Amniotic epithelial cell (primary cell): ENCODE measurements at regions not wholly inside any gene's neighbourhood (a gene's known extent, or its start where the extent isn't known, plus 50 kb on each side); places are given as distances from the start of the nearest gene placed in this dataset.
A peak's percentile ranks its signal among the peaks of the same experiment; 100 is the strongest.

Experiments used
- DNase-seq: peaks from one replicate; pipeline ENCODE4 v3.0.0-alpha.2; 2010; ENCODE audit warnings: low read depth

GRCh38 chr3:21357241-21357640, 393.8 kb downstream of the ZNF385D start:
- DNase-seq: no peak

GRCh38 chr3:21356402-21356801, 394.6 kb downstream of the ZNF385D start:
- no peak for DNase-seq

DNA sequence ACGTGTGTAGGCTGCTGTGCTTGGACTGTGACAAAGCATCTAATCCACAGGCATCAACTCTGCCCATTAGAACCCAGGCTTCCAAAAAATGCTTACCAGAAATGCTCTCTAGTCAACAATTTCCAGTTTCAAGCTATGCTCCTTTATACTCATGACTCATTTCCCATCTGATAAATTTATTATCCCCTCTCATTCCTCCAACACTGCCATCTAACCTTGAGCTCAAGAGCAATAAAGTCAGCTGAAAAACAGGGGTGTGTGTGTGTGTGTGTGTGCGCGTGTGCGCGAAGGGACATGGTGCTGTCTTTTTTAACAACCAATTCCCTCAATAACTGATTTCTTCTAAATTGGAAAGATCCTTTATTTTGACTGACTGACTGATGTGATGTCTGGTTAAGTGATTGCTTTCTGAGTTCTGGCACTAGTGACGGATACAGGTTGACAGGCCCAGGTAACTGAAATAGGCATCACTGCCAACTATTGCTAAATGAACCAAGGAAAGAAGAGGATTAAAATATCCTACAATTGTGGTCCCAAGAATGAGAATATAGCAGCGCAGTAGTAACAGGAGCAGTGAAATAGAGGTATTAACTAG, 405.5 kb downstream of the ZNF385D start:
- DNase-seq: no peak

- DNase-seq: no peak
Observed at GRCh38 chr3:21331857-21332256, 419.2 kb downstream of the ZNF385D start.

DNA sequence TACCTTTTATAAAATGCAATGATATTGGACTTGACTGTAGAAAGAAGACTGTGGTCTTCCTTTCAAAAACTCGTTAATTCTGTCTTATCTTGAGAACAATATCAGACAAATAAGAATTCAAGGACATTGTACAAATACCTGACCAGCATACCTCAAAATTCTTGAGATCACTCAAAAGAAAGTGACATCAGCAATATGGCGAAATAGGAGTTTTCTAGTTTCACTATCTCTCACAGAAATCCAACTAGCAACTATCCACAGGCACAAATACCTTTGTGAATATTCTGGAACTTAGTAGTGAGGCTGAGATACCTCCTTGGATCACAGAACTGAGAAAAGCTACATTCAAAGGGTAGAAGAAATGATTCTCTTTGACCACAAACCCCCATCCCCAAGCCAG, 419.7 kb downstream of the ZNF385D start:
- peak; percentile 14 for DNase-seq

DNA sequence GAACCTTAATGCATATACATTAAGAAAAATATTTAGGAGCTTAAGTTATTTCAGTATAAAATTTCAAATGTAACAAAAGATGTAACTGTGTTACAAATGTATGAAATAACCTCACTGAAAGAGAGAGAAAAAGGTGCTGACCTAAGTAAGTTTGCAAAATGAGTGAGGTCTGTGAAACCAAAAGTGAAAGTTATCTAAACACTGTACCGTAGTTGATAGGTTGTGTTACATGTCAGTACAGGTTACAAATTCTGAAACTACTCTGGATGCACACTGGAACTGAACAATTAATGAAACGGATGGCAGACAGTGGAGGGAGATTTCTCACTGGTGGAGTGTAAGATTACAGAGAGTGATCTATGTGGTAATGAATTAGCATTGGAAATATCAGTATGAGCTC, 420.7 kb downstream of the ZNF385D start:
- DNase-seq: peak; percentile 12

DNA sequence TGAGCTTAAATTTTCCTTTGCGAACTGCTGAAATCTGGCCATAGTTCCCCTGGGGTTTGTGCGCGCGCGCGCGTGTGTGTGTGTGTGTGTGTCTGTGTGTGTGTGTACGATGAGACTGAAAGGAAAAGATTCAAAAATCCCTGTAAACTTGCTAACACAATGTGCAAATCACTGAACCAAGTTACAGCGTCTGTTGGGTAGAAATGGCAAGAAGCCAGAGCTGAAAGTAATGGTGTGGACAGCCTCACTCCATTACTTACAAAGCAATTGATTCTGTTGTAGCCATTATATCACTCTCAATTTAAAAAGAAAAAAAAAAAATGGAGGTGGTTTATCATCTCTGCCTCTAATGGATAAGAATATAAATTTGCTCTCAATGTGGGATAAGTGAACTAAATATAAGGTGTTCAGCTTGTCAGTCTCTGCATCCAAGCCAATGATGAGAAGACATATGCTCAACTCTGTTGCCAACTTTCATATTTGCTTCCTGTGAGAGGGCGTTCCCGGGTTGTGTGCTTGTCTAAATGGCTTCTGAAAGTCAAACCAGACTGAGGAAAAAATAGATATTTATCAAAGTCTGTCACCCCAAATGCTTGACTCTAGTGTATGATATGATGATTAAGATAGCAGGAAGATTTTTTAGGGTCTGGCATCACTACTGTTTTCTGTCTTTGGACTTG, 422.2 kb downstream of the ZNF385D start:
- no peak for DNase-seq

DNA sequence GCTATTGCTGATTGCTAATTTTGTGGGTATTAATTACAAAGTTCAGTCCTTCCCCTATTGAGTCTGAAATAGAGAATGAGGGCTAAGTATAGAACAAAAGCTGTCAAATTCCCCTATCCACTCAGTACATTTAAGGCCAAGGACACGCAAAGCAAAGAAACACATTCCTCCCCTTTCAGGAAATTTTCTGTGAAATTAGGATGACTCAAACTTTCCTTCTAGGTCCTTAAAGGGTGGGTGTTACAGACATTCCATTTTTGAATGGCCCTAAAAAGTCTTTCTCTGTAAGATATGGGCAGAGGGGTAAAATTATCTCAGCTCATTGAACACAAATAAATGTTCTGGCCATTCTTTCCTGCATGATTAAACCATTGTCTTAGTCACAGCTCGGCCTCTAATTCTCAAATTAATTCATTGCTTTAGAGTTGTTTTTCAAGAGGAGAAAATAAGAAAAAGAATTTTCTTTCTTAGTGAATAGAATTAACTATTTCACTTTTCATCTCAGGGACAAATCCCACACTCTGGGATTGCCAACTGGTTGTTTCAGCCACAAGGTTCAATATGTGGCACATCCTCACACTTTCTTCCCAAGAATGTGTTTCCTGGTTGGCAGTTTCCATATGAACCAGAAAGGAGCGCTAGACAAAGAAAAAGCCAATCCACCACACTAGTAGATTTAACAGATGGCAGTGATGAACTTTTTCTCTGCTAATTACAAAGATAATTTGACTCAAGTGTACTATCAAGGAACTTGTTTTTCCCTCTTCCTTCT, 424.1 kb downstream of the ZNF385D start:
- peak; percentile 4 for DNase-seq

GRCh38 chr3:21314688-21315087, 436.3 kb downstream of the ZNF385D start:
- DNase-seq: no peak

DNA sequence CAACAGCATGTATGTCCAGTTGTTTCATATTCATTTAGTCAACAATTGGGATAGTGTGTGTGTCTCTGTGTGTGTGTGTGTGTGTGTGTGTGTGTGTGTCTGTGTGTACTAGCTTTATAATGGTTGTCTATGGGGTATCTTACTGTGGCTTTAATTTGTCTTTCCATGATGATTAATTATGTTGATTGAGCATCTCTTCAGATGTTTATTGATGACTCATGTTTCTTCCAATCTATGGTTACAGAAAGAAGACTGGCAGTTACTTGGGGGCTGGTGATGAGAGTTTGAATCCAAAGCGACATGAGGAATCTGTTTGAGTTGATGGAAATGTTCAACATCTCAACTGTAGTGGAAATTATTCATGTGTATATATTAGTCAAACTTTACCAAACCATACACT, 440.1 kb downstream of the ZNF385D start:
- DNase-seq: no peak

GRCh38 chr3:21310161-21310560, 440.8 kb downstream of the ZNF385D start:
- DNase-seq: no peak

- no peak for DNase-seq
Observed at GRCh38 chr3:21297304-21297703, 453.7 kb downstream of the ZNF385D start.

DNA sequence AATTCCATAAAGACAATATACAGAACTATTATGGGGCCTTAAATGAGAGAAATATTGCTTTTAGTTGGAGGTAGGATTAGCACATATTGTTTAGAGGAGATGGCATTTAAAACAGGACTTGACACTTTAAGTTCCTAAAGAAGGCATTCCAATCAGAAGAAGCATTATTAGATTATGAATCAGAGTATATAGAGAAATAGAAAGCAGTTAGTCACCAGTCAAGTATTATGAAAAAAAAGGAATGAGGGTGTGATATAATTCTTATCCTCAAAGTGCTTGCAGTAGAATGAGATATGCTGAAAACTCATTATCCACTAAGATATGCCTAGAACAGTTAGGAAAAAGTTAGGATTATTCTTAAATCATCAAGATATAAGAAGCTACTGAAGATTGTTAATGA, 456.2 kb downstream of the ZNF385D start:
- DNase-seq: peak; percentile 31

- no peak for DNase-seq
Observed at GRCh38 chr3:21292971-21293370, 458.0 kb downstream of the ZNF385D start.

DNA sequence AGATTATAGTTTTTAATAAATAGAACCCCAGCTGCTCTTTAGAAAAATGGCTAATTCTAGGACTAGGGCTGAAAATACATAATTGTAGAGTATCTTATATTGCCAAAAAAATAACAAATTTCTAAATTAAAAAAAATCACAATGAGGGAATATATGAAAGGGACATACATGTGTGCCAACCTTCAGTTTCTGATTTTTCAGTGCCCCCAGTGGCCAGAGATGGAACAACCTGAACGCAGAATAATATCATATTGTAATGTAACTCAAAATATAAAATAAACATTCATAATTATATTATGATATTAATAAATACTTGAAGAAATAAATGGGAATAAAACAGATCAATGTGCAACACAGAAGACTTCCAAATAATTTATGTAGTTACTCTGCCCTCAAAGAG, 460.5 kb downstream of the ZNF385D start:
- no peak for DNase-seq

GRCh38 chr3:21274079-21274571, 476.9 kb downstream of the ZNF385D start:
- DNase-seq: peak; percentile 6

GRCh38 chr3:21273259-21274025, 477.6 kb downstream of the ZNF385D start:
- DNase-seq: peak; percentile 3

- no peak for DNase-seq
Observed at GRCh38 chr3:21271606-21272016, 479.4 kb downstream of the ZNF385D start.

DNA sequence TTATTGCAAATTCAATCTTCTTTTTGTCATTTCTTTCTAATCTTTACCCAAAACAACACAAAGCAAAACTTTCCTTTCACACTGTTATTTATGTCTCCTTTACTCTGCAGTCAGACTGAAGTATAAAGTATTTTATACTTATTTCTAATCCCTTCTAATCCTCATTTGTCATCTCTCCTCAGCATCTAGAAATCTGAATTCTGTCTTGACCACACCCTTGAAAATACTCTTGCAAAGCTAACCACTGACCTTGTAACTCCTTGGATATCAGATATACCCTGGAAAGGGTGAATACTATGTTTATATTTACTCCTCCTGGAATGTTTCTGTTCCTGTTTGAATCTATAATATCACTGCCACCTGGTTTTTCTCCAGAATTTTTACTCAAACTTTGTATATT, 481.1 kb downstream of the ZNF385D start:
- DNase-seq: peak; percentile 6

- no peak for DNase-seq
Observed at GRCh38 chr3:21260507-21260906, 490.5 kb downstream of the ZNF385D start.

- no peak for DNase-seq
Observed at GRCh38 chr3:21259896-21260295, 491.1 kb downstream of the ZNF385D start.

GRCh38 chr3:21256932-21257331, 494.1 kb downstream of the ZNF385D start:
- no peak for DNase-seq
